LNCaP clone FGC (cell line): ENCODE measurements at regions not wholly inside any gene's neighbourhood (a gene's known extent, or its start where the extent isn't known, plus 50 kb on each side); places are given as distances from the start of the nearest gene placed in this dataset.
"Not testable (repeated sequence)": the region's sequence is repeated elsewhere in the genome, so short reads cannot be mapped to it uniquely, and the experiment has no call there.

ENCODE experiments used
- DNase-seq: peaks from one replicate; pipeline ENCODE4 v3.0.0-alpha.2; 2011; ENCODE audit warnings: low read depth
- H3K4me3 ChIP-seq: 2 replicates; pipeline ENCODE4 v1.5.1; 2011; ENCODE audit warnings: mild to moderate bottlenecking, low read depth, low read length, control low read depth

- DNase-seq, H3K4me3 ChIP-seq: not testable (repeated sequence)
These were observed 59.1 kb upstream of the NOTCH2NLA start for GRCh38 chr1:146287881-146288280.

- not testable (repeated sequence) for DNase-seq, H3K4me3 ChIP-seq
These were observed 55.9 kb upstream of the NOTCH2NLA start for GRCh38 chr1:146284760-146285159.

GRCh38 chr1:146283527-146283880 is 54.7 kb upstream of the NOTCH2NLA start:
- H3K4me3 ChIP-seq, DNase-seq: not testable (repeated sequence)

- H3K4me3 ChIP-seq, DNase-seq: not testable (repeated sequence)
These were observed 54.1 kb upstream of the NOTCH2NLA start for GRCh38 chr1:146282807-146283526.

- DNase-seq, H3K4me3 ChIP-seq: not testable (repeated sequence)
These were observed 52.7 kb upstream of the NOTCH2NLA start for GRCh38 chr1:146281522-146281921.

- not testable (repeated sequence) for H3K4me3 ChIP-seq, DNase-seq
These were observed 49.9 kb upstream of the NOTCH2NLA start for GRCh38 chr1:146278758-146279157.
